Germinal center (tissue), 1 donor: ENCODE measurements at regions not wholly inside any gene's neighbourhood (a gene's known extent, or its start where the extent isn't known, plus 50 kb on each side); places are given as distances from the start of the nearest gene placed in this dataset.

Experiments
- DNase-seq: peaks from one replicate; pipeline ENCODE4 v3.0.0; 2012; ENCODE audit warnings: mixed read lengths, low spot score

- no peak for DNase-seq
These were observed 142.1 kb downstream of the MED10 start for GRCh38 chr5:6236170-6236793.

GRCh38 chr5:6235726-6236125, 142.6 kb downstream of the MED10 start:
- no peak for DNase-seq

GRCh38 chr5:6228257-6229250, 149.8 kb downstream of the MED10 start:
- no peak for DNase-seq

- DNase-seq, result no peak
These were observed 153.2 kb downstream of the MED10 start for GRCh38 chr5:6225121-6225607.

- no peak for DNase-seq
These were observed 153.9 kb downstream of the MED10 start for GRCh38 chr5:6224406-6224805.

- no peak for DNase-seq
These were observed 155.4 kb downstream of the MED10 start for GRCh38 chr5:6222899-6223298.

GRCh38 chr5:6222121-6222520, 156.2 kb downstream of the MED10 start:
- no peak for DNase-seq

- DNase-seq, result no peak
These were observed 157.2 kb downstream of the MED10 start for GRCh38 chr5:6221141-6221626.

- no peak for DNase-seq
These were observed 157.8 kb downstream of the MED10 start for GRCh38 chr5:6220346-6221088.

- no peak for DNase-seq
These were observed 159.8 kb downstream of the MED10 start for GRCh38 chr5:6218517-6218916.

GRCh38 chr5:6218116-6218515, 160.2 kb downstream of the MED10 start:
- no peak for DNase-seq

GRCh38 chr5:6216471-6217075, 161.8 kb downstream of the MED10 start:
- DNase-seq, result no peak

- no peak for DNase-seq
These were observed 162.5 kb downstream of the MED10 start for GRCh38 chr5:6215891-6216290.

- DNase-seq, result no peak
These were observed 166.1 kb downstream of the MED10 start for GRCh38 chr5:6212244-6212643.

- DNase-seq, result no peak
These were observed 171.8 kb downstream of the MED10 start for GRCh38 chr5:6206501-6206900.

GRCh38 chr5:6202968-6203365, 175.4 kb downstream of the MED10 start:
- DNase-seq, result no peak

- no peak for DNase-seq
These were observed 176.0 kb downstream of the MED10 start for GRCh38 chr5:6202149-6202967.

GRCh38 chr5:6201631-6202030, 176.7 kb downstream of the MED10 start:
- DNase-seq, result no peak

GRCh38 chr5:6198531-6198930, 179.8 kb downstream of the MED10 start:
- no peak for DNase-seq

GRCh38 chr5:6197427-6197826, 180.9 kb downstream of the MED10 start:
- DNase-seq, result no peak
